ENCODE measurements at regions not wholly inside any gene's neighbourhood (a gene's known extent, or its start where the extent isn't known, plus 50 kb on each side); places are given as distances from the start of the nearest gene placed in this dataset.

DNA sequence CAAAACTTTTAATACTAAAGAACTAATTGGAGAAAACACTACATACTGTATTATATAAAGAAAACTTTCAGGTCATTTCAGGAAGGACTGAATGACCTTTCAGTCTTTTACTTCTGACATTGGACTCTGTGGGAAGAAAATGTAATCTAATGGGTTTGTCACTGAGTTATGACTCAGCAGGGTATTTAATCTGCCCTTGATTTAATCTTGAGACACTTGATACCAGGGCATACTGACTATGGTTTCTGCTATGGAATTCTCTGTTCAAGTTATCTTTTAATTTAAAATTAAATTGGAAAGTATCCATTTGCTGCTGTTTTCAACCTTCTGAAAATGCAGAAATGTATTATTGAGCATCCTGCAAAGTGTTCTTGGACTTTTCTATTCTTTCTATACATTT is 354.2 kb upstream of the GALNT5 start:
- Histone ChIP-seq H3K4me3 (no peak overlapping the region), H3K4me1 (no peaks in the 10 kb centered on the region), H3K27me3 (ENCODE audit: low read depth) (no peaks in the 10 kb centered on the region), H3K36me3 (replicated peaks) (no peaks in the 10 kb centered on the region), H3K9me3 (no peaks in the 10 kb centered on the region)
- DNase-seq (ENCODE audit: low spot score in 2 of 2): no peak
- in situ Hi-C loops (cut with MboI; ENCODE audit: low sequenced_read_pairs): no loop called here

DNA sequence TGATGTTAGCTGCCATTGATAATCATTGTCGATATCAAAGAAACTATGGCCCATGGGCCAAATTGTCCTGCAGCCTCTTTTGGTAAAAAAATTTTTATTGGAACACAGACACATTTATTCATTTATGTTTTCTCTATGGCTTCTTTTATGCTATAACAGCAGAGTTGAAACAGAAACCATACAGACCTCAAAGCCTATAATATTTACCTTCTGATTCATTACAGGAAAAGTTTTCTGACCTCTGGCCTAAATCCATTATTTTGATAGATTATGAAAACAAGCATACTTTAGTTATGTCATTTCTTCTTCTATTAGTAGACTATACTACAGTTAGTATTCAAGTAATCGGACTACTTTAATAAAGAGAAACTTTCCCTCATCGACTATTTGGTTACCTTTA is 349.7 kb upstream of the GALNT5 start:
- no peak for DNase-seq (ENCODE audit: low spot score in 2 of 2)
- Histone ChIP-seq H3K36me3 (replicated peaks) (no peaks in the 10 kb centered on the region), H3K9me3 (no peaks in the 10 kb centered on the region), H3K4me1 (no peaks in the 10 kb centered on the region), H3K4me3 (no peak overlapping the region), H3K27me3 (ENCODE audit: low read depth) (no peaks in the 10 kb centered on the region)
- in situ Hi-C loops (cut with MboI; ENCODE audit: low sequenced_read_pairs): no loop called here

DNA sequence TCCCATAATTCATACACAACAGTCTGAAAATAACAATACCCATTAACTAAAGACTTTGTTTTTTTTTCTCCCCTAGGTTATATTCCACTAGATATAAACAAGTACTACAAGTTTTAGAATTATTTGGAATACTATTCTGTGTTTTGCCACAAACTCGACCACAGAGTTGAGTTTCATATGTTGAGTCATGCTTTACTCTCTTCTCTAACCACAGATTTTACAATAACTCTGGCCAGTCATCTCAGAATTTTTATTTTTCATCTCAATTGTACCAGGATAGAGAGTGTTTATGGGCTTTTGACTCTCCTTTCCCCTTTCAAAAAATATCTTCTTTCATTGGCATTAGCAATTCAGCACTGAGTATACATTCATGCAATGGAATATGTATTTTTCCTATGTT is 348.7 kb upstream of the GALNT5 start:
- in situ Hi-C loops (cut with MboI; ENCODE audit: low sequenced_read_pairs): no loop called here
- no peak for DNase-seq (ENCODE audit: low spot score in 2 of 2)

DNA sequence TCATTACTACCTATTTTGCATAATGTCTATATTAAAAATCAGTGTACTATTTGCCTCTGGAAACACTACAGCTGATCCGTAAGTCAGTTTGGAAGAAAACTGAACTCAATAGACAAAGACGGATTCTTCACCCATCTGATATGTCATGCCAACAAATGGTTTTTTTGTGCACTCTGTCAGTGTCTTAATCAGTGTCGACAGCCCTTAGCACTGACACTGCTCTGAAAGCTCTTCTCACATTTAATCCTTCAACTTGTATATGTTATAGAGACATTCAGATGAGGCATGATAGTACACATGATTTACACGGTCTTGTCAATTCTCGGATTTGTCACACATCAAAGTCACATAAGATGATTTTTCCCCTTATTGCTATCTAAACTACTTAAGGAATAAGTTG is 347.5 kb upstream of the GALNT5 start:
- Histone ChIP-seq H3K27me3 (ENCODE audit: low read depth) (no peaks in the 10 kb centered on the region), H3K4me3 (no peak overlapping the region), H3K9me3 (no peaks in the 10 kb centered on the region), H3K4me1 (no peaks in the 10 kb centered on the region), H3K36me3 (replicated peaks) (no peaks in the 10 kb centered on the region)
- in situ Hi-C loops (cut with MboI; ENCODE audit: low sequenced_read_pairs): no loop called here
- DNase-seq (ENCODE audit: low spot score in 2 of 2): no peak

More for the DNA sequence above, 348.7 kb upstream of the GALNT5 start:
- Histone ChIP-seq H3K4me1 (no peaks in the 10 kb centered on the region), H3K27me3 (ENCODE audit: low read depth) (no peaks in the 10 kb centered on the region), H3K36me3 (replicated peaks) (no peaks in the 10 kb centered on the region), H3K4me3 (no peak overlapping the region), H3K9me3 (no peaks in the 10 kb centered on the region)

DNA sequence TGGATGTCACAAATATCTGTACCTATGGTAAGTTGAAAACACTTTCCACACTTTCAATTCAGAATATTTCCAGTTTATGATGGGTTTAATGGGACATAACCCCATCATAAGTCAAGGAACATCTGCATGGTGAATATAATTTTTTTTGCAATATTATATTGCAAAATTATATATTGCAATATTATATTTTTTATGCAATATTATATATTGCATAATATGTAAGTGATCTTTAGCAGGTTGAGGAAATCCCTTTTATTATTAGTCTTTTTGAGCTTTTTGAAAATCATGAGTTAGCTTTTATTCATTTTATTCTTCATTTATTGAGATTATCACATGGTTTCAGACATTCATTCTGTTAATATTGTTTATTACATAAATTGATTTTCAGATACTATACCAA is 342.2 kb upstream of the GALNT5 start:
- in situ Hi-C loops (cut with MboI; ENCODE audit: low sequenced_read_pairs): no loop called here
- no peak for DNase-seq (ENCODE audit: low spot score in 2 of 2)

DNA sequence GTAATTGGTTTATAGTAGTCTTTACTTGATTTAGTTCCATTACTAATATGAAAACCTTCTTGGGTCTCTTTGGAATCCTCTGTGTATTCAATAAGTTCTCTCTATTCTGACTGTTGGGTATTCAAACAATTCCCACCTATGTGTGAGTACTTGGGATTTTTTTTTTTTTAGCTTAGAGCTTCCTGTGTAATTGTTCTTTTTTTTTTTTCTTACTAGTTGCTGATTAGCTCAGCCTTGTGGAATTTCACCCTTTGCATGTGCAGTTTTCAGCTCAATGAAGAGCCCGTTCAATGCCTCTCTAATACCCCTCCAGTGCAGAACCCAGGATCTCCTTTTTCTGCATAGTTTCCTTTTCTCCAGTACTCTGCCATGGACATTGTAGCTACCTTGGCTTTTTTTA is 339.1 kb upstream of the GALNT5 start:
- DNase-seq (ENCODE audit: low spot score in 2 of 2): no peak
- in situ Hi-C loops (cut with MboI; ENCODE audit: low sequenced_read_pairs): no loop called here
- H3K4me1 ChIP-seq: no peaks in the 10 kb centered on the region
- H3K4me3 ChIP-seq: no peak overlapping the region
- no peaks in the 10 kb centered on the region; the same call in 1 of the 2 replicates for H3K9me3 ChIP-seq
- H3K27me3 ChIP-seq (ENCODE audit: low read depth): no peaks in the 10 kb centered on the region
- no peaks in the 10 kb centered on the region for H3K36me3 ChIP-seq (replicated peaks)

More for the DNA sequence above, 342.2 kb upstream of the GALNT5 start:
- H3K9me3 ChIP-seq: no peaks in the 10 kb centered on the region
- H3K4me3 ChIP-seq: no peak overlapping the region
- H3K36me3 ChIP-seq (replicated peaks): no peaks in the 10 kb centered on the region
- no peaks in the 10 kb centered on the region for H3K27me3 ChIP-seq (ENCODE audit: low read depth)
- H3K4me1 ChIP-seq: no peaks in the 10 kb centered on the region

DNA sequence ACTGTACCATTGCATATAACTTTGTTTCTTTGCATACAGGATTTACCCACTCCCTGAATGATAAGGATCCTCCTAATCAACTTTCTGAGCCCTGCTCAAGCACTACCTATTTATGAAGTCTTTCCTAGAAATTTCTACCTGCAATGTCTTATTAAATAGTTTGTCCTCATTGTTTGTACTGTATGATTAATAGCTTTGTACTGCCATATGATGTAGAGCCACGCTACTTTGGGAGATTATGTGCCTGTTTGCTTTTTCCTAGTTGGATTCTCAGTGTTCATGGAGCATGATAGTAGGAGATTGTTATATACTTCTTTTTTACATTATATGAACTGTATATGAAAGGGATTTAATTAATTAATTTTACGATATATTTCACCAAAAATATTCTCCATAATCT is 327.1 kb upstream of the GALNT5 start:
- H3K4me3 ChIP-seq: no peak overlapping the region
- H3K9me3 ChIP-seq: no peaks in the 10 kb centered on the region; the same call in 1 of the 2 replicates
- H3K36me3 ChIP-seq (replicated peaks): no peaks in the 10 kb centered on the region
- H3K4me1 ChIP-seq: peaks cover 8% of the 10 kb centered on the region
- in situ Hi-C loops (cut with MboI; ENCODE audit: low sequenced_read_pairs): no loop called here
- no peak for DNase-seq (ENCODE audit: low spot score in 2 of 2)
- H3K27me3 ChIP-seq (ENCODE audit: low read depth): no peaks in the 10 kb centered on the region

DNA sequence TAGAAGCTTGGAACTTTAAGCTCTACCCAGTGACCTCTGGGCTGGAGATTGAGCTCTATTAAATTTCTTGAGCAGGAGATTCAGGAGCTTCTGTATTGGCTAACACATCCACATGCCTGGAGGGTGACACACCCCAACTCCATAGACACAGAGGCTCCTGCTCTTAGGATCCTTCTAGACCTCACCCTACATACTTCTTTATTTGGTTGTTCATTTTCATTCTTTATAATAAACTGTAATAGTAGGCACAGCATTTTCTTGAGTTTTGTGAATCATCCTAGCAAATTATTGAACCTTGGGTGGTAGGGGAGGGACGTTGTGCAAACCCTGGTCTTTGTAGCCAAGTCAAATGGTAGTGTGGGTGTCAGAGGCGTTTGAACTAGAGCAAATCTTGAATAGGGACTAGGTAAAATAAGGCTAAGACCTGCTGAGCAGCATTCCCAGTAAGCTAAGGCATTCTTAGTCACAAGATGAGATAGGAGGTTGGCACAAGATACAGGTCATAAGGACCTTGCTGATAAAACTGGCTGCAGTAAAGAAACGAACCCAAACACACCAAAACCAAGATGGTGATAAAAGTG is 323.8 kb upstream of the GALNT5 start:
- H3K9me3 ChIP-seq: no peaks in the 10 kb centered on the region
- no peaks in the 10 kb centered on the region for H3K27me3 ChIP-seq (ENCODE audit: low read depth)
- in situ Hi-C loops (cut with MboI; ENCODE audit: low sequenced_read_pairs): no loop called here
- peaks cover 9% of the 10 kb centered on the region for H3K4me1 ChIP-seq
- H3K4me3 ChIP-seq: no peak overlapping the region
- H3K36me3 ChIP-seq (replicated peaks): no peaks in the 10 kb centered on the region
- no peak for DNase-seq (ENCODE audit: low spot score in 2 of 2)

DNA sequence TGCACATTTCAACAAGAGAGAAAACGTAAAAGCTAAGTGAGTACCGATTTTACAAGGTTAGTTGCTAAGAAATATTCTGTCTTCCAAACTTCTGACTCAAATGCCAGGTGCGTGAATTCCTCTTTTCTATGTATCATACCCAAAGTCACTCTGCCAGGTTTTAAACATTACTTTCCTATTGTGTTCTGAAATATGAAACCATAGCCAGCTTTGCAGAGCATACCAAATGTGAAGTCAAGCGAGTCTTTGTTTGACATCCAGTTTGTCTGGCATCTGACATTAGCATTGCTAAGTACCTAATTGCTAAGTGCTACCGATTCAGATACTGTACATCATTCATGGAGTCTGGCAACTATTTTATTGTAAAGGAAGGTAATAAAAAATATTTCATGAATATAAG is 321.9 kb upstream of the GALNT5 start:
- Histone ChIP-seq H3K4me3 (no peak overlapping the region), H3K36me3 (replicated peaks) (no peaks in the 10 kb centered on the region), H3K27me3 (ENCODE audit: low read depth) (no peaks in the 10 kb centered on the region), H3K9me3 (no peaks in the 10 kb centered on the region), H3K4me1 (peaks cover 9% of the 10 kb centered on the region)
- in situ Hi-C loops (cut with MboI; ENCODE audit: low sequenced_read_pairs): no loop called here
- peak; percentile 29 to 81 for DNase-seq (ENCODE audit: low spot score in 2 of 2)

DNA sequence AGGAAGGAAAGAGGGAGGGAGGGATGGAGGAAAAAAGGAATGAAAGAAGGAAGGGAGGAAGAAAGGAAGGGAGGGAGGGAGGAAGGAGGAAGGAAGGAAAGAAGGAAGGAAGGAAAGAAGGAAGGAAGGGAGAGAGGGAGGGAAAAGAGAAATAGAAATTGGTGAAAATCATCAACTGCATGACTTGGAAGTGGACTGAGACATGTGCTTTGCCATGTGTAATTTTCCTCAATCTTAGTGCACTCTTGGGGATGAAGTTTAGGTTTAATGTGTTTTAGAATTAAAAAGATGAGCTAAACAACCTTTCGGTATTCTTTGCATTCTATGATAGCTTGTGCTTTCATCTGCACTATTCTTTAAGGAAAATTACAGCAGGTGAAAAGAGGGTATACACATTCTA is 320.1 kb upstream of the GALNT5 start:
- Histone ChIP-seq H3K4me3 (no peak overlapping the region), H3K36me3 (replicated peaks) (no peaks in the 10 kb centered on the region)
- in situ Hi-C loops (cut with MboI; ENCODE audit: low sequenced_read_pairs): no loop called here

DNA sequence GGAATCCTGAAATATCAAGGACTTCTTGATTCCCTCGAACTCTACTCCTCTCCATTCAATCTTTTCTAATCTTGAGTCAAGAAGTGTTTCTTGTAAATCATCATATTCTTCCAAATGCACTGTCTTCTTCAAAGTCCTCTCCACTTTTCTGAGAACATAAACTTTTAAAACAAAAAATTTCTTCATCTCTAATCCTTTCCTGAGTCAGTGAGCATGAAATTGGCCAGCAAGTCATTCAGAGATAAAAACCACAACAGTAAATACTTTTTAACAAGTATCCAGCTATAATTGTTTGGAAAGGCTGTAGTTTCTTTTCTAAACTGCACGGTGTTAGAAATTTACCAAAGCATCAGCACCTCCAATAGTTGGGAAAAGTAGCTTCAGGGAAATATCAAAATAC is 312.6 kb upstream of the GALNT5 start:
- Histone ChIP-seq H3K27me3 (ENCODE audit: low read depth) (no peaks in the 10 kb centered on the region), H3K4me3 (no peak overlapping the region), H3K36me3 (replicated peaks) (no peaks in the 10 kb centered on the region), H3K4me1 (no peaks in the 10 kb centered on the region), H3K9me3 (no peaks in the 10 kb centered on the region)
- DNase-seq (ENCODE audit: low spot score in 2 of 2): no peak
- in situ Hi-C loops (cut with MboI; ENCODE audit: low sequenced_read_pairs): no loop called here

More for the DNA sequence above, 320.1 kb upstream of the GALNT5 start:
- Histone ChIP-seq H3K9me3 (no peaks in the 10 kb centered on the region), H3K4me1 (peaks cover 4% of the 10 kb centered on the region), H3K27me3 (ENCODE audit: low read depth) (no peaks in the 10 kb centered on the region)
- DNase-seq (ENCODE audit: low spot score in 2 of 2): no peak

DNA sequence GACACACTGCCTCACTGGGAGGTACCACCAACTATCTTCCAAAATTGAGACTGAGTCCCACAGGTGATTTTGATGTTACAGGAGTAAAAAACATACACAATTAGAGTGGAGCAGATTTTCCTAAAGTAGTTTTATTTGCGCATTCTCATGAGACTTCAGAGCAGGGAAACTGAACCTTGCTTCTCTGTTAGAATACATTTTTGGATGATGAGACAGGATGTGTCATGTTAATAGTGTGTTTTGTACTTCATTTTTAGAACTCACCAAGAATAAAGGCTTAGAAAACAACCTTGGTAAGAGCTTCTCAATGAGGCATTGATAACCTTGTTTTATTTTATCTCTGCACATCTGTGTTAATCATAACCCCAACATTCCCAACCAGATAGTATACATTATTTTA is 310.2 kb upstream of the GALNT5 start:
- no peaks in the 10 kb centered on the region for H3K9me3 ChIP-seq
- no peaks in the 10 kb centered on the region for H3K4me1 ChIP-seq
- no peaks in the 10 kb centered on the region for H3K36me3 ChIP-seq (replicated peaks)
- no peak overlapping the region for H3K4me3 ChIP-seq
- H3K27me3 ChIP-seq (ENCODE audit: low read depth): no peaks in the 10 kb centered on the region
- in situ Hi-C loops (cut with MboI; ENCODE audit: low sequenced_read_pairs): no loop called here
- DNase-seq (ENCODE audit: low spot score in 2 of 2): no peak

DNA sequence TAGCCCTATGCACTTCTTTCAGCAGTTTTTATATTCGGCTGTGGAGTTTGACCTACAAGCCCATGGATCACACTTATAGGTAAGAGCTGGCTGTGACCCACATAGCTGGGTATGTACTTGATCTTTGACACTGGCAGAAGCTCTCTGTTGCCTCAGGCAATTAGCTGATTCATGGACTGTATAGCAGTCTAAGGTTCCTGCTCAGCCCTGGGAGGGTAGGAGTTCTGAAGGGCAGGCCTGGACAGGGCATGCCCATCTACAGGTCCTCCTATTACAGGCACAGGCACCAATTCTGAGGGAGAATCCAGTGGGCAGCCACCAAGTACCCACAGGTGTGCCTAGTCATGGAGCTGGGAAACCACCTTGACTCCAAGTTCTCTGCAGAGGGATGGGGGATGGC is 301.8 kb upstream of the GALNT5 start:
- Histone ChIP-seq H3K9me3 (peaks cover 13% of the 10 kb centered on the region), H3K4me3 (no peak overlapping the region), H3K27me3 (ENCODE audit: low read depth) (no peaks in the 10 kb centered on the region), H3K36me3 (replicated peaks) (no peaks in the 10 kb centered on the region), H3K4me1 (no peaks in the 10 kb centered on the region)
- in situ Hi-C loops (cut with MboI; ENCODE audit: low sequenced_read_pairs): no loop called here
- no peak for DNase-seq (ENCODE audit: low spot score in 2 of 2)

DNA sequence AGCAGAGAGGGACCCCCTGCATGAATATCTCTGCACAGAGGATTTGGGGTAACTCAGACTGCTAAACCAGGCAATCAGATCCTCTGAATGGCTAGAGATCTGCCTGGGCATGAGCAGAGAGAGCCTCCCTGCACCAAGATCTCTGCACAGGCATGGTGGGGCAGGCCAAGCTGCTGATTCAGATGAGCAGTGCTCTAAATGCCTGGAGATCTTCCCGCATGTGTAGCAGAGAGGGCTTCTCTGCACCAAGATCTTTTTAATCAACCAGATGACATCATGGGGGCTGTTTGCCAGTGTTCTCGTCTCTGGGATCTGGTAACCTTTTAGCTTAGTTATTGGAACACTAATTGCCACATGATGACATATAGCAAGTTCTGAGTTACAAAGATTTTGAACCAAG is 301.3 kb upstream of the GALNT5 start:
- Histone ChIP-seq H3K9me3 (peaks cover 13% of the 10 kb centered on the region), H3K4me3 (no peak overlapping the region), H3K27me3 (ENCODE audit: low read depth) (no peaks in the 10 kb centered on the region), H3K4me1 (no peaks in the 10 kb centered on the region), H3K36me3 (replicated peaks) (no peaks in the 10 kb centered on the region)
- in situ Hi-C loops (cut with MboI; ENCODE audit: low sequenced_read_pairs): no loop called here
- DNase-seq (ENCODE audit: low spot score in 2 of 2): no peak

DNA sequence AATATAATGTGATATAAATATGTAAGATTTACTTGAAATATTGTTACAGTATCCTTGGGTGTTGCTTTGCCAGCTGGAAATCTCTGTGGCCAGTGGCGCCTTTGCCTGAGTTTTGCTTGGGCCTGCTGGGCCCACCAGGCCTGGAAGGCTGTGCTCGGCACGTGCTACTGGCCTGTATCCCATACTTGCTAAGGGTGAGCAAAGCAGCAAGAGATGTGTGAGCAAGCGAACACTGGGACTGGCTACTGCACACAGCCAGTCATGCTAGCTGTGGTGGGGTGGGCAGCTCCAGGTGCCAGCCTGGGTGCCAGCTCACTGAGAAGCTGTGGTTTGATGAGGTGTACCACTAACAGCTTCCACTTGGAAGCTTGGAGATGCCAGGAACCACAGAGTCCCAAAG is 299.1 kb upstream of the GALNT5 start:
- no peaks in the 10 kb centered on the region for H3K36me3 ChIP-seq (replicated peaks)
- DNase-seq (ENCODE audit: low spot score in 2 of 2): no peak
- H3K27me3 ChIP-seq (ENCODE audit: low read depth): no peaks in the 10 kb centered on the region
- in situ Hi-C loops (cut with MboI; ENCODE audit: low sequenced_read_pairs): no loop called here
- H3K9me3 ChIP-seq: peaks cover 13% of the 10 kb centered on the region
- H3K4me3 ChIP-seq: no peak overlapping the region
- H3K4me1 ChIP-seq: no peaks in the 10 kb centered on the region

All from HAP-1 (cell line).